Fibroblast of mammary gland (primary cell): ENCODE measurements at regions not wholly inside any gene's neighbourhood (a gene's known extent, or its start where the extent isn't known, plus 50 kb on each side); places are given as distances from the start of the nearest gene placed in this dataset.
"Not testable (repeated sequence)": the region's sequence is repeated elsewhere in the genome, so short reads cannot be mapped to it uniquely, and the experiment has no call there.

Source experiments
- DNase-seq: peaks from one replicate; pipeline ENCODE4 v3.0.0-alpha.2; 2010; ENCODE audit warnings: low read depth
- H3K4me3 ChIP-seq: 2 replicates; pipeline ENCODE4 v1.5.1; 2011; ENCODE audit warnings: low read depth, mild to moderate bottlenecking, low read length, moderate library complexity; ENCODE audit not compliant: control insufficient read depth
- TF ChIP-seq, protein P1 (sequence below): conservative IDR thresholded peaks from 2 replicates; pipeline ENCODE4 v1.5.1; 2011; ENCODE audit warnings: low read depth, low read length, inconsistent platforms; ENCODE audit not compliant: control insufficient read depth, insufficient read depth

DNA sequence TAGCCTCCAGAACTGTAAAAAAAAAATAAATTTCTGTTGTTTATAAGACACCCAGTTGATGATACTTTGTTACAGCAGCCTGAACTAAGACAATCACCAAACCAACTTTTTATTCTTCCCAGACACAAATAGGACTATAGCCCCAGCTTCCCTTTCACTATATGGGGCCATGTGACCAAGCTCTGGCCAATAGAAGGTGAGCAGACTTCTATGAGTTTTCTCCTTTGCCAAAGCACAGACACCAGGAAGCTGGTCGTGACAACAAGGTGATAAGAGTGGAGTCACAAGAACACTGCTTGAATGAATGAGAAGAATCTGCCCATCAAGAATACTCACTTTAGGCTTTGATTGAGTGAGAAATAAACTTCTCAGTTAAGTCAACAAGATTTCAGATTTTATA lies 217.7 kb downstream of the DEPDC1B start:
- TF ChIP-seq, protein P1, sequence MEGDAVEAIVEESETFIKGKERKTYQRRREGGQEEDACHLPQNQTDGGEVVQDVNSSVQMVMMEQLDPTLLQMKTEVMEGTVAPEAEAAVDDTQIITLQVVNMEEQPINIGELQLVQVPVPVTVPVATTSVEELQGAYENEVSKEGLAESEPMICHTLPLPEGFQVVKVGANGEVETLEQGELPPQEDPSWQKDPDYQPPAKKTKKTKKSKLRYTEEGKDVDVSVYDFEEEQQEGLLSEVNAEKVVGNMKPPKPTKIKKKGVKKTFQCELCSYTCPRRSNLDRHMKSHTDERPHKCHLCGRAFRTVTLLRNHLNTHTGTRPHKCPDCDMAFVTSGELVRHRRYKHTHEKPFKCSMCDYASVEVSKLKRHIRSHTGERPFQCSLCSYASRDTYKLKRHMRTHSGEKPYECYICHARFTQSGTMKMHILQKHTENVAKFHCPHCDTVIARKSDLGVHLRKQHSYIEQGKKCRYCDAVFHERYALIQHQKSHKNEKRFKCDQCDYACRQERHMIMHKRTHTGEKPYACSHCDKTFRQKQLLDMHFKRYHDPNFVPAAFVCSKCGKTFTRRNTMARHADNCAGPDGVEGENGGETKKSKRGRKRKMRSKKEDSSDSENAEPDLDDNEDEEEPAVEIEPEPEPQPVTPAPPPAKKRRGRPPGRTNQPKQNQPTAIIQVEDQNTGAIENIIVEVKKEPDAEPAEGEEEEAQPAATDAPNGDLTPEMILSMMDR: no peak
- no peak for DNase-seq
- H3K4me3 ChIP-seq: no peak overlapping the region

DNA sequence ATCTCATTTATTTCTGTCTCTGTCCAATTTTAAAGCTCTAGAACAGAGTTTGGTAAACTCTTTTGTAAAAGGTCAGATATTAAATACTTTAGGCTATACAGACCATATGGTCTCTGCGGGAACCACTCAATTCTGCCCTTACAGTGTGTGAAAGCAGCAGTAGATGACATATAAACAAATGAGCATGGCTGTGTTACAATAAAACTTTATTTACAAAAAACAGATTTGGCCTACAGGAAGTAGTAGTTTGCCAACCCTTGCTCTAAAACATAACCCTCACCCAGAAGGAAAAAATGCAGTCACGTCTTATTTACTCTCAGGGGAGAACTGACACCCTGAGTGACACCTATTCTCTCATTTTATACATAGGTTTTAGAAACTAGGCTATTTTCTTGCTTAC lies 220.4 kb downstream of the DEPDC1B start:
- no peak for DNase-seq
- TF ChIP-seq, protein P1: no peak
- no peak overlapping the region for H3K4me3 ChIP-seq

DNA sequence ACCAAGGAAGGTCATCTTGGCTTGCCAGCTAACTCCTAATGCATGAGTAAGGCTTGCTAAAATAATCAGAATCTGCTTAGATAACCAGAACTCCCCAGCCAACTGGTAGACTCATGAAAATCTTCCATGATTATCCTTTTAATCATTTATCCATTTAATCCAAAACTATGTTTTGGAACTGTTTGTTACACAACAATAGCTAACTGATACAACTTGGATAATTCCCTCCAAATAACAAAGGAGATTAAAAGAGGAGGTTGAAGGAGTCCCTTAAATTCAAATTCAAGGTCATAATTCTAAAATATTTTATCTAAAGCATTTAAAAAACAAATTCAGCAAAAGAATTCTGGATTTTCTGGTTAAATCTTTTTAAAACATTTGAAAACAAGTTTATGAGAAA lies 222.1 kb downstream of the DEPDC1B start:
- DNase-seq: no peak
- TF ChIP-seq, protein P1: no peak
- no peak overlapping the region for H3K4me3 ChIP-seq

DNA sequence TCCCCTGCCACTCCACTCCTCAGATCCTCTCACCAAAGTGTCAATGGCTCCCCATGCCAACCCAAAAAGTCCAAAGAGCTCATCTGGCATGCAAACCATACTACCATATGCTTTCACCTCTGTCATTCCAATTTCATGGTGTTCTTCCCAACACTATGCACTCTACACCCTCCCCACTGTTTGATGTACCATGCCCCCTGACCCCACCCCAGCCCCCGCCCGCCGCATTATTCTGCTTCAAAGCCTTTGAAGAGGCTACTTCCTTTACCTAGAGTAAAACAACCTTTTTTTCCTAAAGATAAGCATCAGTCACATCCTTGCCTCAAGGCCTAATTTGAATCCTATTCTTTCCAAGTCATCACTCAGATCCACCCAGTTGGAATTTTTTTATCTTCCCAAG lies 226.3 kb downstream of the DEPDC1B start:
- TF ChIP-seq, protein P1: no peak
- H3K4me3 ChIP-seq: no peak overlapping the region
- DNase-seq: no peak

DNA sequence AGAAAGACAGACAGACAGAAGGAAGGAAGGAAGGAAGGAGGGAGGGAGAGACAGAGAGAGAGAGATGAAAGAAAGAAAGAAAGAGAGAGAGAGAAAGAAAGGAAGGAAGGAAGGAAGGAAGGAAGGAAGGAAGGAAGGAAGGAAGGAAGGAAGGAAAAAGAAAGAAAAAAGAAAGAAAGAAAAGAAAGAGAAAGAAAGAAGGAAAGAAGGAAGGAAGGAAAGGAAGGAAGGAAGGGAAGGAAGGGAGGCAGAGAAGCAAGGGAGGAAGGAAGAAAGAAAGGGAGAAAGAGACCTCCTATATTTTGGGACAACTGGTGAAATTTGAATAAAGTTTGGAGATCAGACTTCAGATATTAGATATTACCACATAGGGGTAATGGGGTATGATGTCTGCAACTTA lies 226.9 kb downstream of the DEPDC1B start:
- DNase-seq, H3K4me3 ChIP-seq: not testable (repeated sequence)

DNA sequence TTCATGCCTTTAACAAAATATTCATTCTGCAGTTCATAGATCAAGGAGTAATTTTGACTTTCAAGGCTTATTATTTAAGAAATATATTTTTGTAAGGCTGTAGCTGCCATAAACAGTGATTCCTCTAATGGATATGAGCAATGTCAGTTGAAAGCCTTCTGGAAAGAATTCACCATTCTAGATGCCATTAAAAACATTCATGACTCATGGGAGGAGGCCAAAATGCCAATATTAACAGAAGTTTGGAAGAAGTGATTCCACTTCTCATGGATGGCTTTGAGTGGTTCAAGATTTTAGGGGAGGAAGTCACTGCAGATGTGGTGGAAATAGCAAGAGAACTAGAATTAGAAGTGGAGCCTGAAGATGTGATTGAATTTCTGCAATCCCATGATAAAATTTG lies 229.1 kb downstream of the DEPDC1B start:
- no peak for DNase-seq
- TF ChIP-seq, protein P1: no peak
- H3K4me3 ChIP-seq: no peak overlapping the region

DNA sequence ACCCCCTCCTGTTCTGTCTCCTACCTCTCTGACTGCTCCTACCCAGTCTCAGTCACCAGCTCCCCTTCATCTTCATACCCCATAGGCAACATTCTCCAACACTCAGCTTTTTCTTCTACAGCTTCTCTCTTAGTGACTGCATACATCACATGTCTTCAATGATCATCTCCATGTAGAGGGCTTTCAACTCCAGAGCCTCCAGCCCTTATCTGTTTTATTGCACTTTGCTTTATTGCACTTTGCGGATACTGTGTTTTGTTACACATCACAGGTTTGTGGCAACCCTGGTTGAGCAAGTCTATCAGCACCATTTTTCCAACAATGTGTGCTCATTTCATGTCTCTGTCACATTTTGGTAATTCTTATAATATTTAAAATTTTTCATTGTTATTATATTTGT lies 230.7 kb downstream of the DEPDC1B start:
- TF ChIP-seq, protein P1: no peak

More for the DNA sequence above, 230.7 kb downstream of the DEPDC1B start:
- H3K4me3 ChIP-seq: no peak overlapping the region
- DNase-seq: no peak
